Transverse colon (tissue), 4 donors: ENCODE measurements at regions not wholly inside any gene's neighbourhood (a gene's known extent, or its start where the extent isn't known, plus 50 kb on each side); places are given as distances from the start of the nearest gene placed in this dataset.

Experiments
- DNase-seq: peaks from one replicate; pipeline ENCODE4 v3.0.0-alpha.2; 2019
- H3K27ac ChIP-seq, 4 donors: fragments of 200-600 bp; sonication (generic); 2 replicates each; pipeline ENCODE4 v1.5.1; 2016 to 2018; ENCODE audit warnings: inconsistent platforms in 4 of 4
- H3K27me3 ChIP-seq: fragments of 200-600 bp; sonication (generic); 2 replicates; pipeline ENCODE4 v1.5.1; 2017; ENCODE audit warnings: inconsistent platforms
- H3K36me3 ChIP-seq, 4 donors: fragments of 200-600 bp; sonication (generic); 2 replicates each; pipeline ENCODE4 v1.5.1; 2017 to 2019; ENCODE audit warnings: inconsistent platforms in 4 of 4
- H3K4me1 ChIP-seq, 4 donors: fragments of 200-600 bp; sonication (generic); 2 replicates each; pipeline ENCODE4 v1.5.1; 2017 to 2020; ENCODE audit warnings: inconsistent platforms in 4 of 4
- H3K4me3 ChIP-seq, 4 donors: fragments of 200-600 bp; sonication (generic); 1 replicate in 1 of 4; 2 replicates in 3 of 4; pipeline versions ENCODE4 v1.5.1 to v1.6.1; 2017 to 2019; ENCODE audit warnings: inconsistent platforms in 4 of 4
- H3K9me3 ChIP-seq, 2 donors: fragments of 200-600 bp; sonication (generic); 2 replicates each; pipeline ENCODE4 v1.5.1; 2017 to 2019; ENCODE audit warnings: inconsistent platforms in 2 of 2
- CTCF ChIP-seq, 5 experiments: fragments of 200-600 bp in 3 of 5; fragments of 450-650 bp in 2 of 5; sonication (generic) in 3 of 5; IDR thresholded peaks; 1 replicate in 2 of 5; 2 replicates in 3 of 5; pipeline ENCODE4 v1.5.1; 2016 to 2017; ENCODE audit warnings: antibody characterized with exemption in 5 of 5, inconsistent platforms in 3 of 5, mild to moderate bottlenecking in 2 of 5, moderate library complexity in 1 of 5
- EP300 ChIP-seq: sonication (generic); formaldehyde crosslinking; IDR thresholded peaks from one replicate; pipeline ENCODE4 v1.6.1; 2017; ENCODE audit warnings: antibody characterized with exemption, low read depth
- POLR2A ChIP-seq: fragments of 450-650 bp; IDR thresholded peaks from one replicate; pipeline ENCODE4 v1.6.1; 2016; ENCODE audit warnings: antibody characterized with exemption, mild to moderate bottlenecking, moderate library complexity
- POLR2AphosphoS5 ChIP-seq, 3 donors: sonication (generic); formaldehyde crosslinking; IDR thresholded peaks; one replicate each; pipeline ENCODE4 v1.6.1; 2016; ENCODE audit warnings: antibody characterized with exemption in 3 of 3
- WGBS, 2 donors: methylation state at CpG; one replicate each; pipeline ENCODE4 v1.1.5; 2018; ENCODE audit warnings: low coverage in 1 of 2; 5-methylcytosine and 5-hydroxymethylcytosine counted together
- in situ Hi-C, 4 donors: fragments of 200-750 bp; cut with MboI; loops; one replicate each; pipeline versions ENCODE4 v1.15.0 to v1.15.1; 2017; ENCODE audit warnings: low sequenced_read_pairs in 3 of 4, low pct_ligation_motif_present in 1 of 4, low pct_unique_long_range_greater_than_20kb in 1 of 4
- intact Hi-C: fragments of 100-400 bp; cut with DNase I; formaldehyde crosslinking; loops from one replicate; pipeline ENCODE4 v1.15.1; 2023; ENCODE audit warnings: low total_unique reads

- DNase-seq: no peak
- no peak for TF ChIP-seq EP300
- no peak for TF ChIP-seq POLR2AphosphoS5 (IDR thresholded peaks at IDR 0.05)
- no peak for TF ChIP-seq CTCF (IDR thresholded peaks at IDR 0.05)
- TF ChIP-seq POLR2A: no peak
- no peaks in the 10 kb centered on the region for H3K4me1 ChIP-seq
- in situ Hi-C loops: no loop called here
- no peaks in the 10 kb centered on the region for H3K36me3 ChIP-seq
- H3K27me3 ChIP-seq: no peaks in the 10 kb centered on the region
- no peaks in the 10 kb centered on the region for H3K9me3 ChIP-seq
- no peak overlapping the region for H3K27ac ChIP-seq
- intact Hi-C loops: no loop called here
- no peak overlapping the region for H3K4me3 ChIP-seq
Measured at GRCh38 chr6:19375613-19376012, 461.6 kb upstream of the ID4 start.

GRCh38 chr6:19377722-19378121 is 459.4 kb upstream of the ID4 start:
- intact Hi-C loops (no loop called here), in situ Hi-C loops (no loop called here)
- Histone ChIP-seq H3K4me3 (no peak overlapping the region), H3K9me3 (no peaks in the 10 kb centered on the region), H3K27me3 (no peaks in the 10 kb centered on the region), H3K4me1 (no peaks in the 10 kb centered on the region), H3K27ac (no peak overlapping the region), H3K36me3 (no peaks in the 10 kb centered on the region)
- 20 to 58% methylated on average over 1 to 3 of the region's 3 CpGs for WGBS, 2 donors
- DNase-seq: no peak
- TF ChIP-seq POLR2AphosphoS5 (IDR thresholded peaks at IDR 0.05) (no peak), POLR2A (no peak), EP300 (no peak), CTCF (IDR thresholded peaks at IDR 0.05) (no peak)

- H3K27ac ChIP-seq: no peak overlapping the region
- intact Hi-C loops (no loop called here), in situ Hi-C loops (no loop called here)
- WGBS, 2 donors: 48 to 79% methylated on average over 2 of the region's 2 CpGs
- H3K4me1 ChIP-seq: no peaks in the 10 kb centered on the region
- H3K27me3 ChIP-seq: no peaks in the 10 kb centered on the region
- no peak for DNase-seq
- H3K36me3 ChIP-seq: no peaks in the 10 kb centered on the region
- no peak for TF ChIP-seq POLR2AphosphoS5 (IDR thresholded peaks at IDR 0.05)
- TF ChIP-seq POLR2A: no peak
- H3K9me3 ChIP-seq: no peaks in the 10 kb centered on the region
- no peak overlapping the region for H3K4me3 ChIP-seq
Measured at GRCh38 chr6:19380293-19380692, 456.9 kb upstream of the ID4 start.

- Histone ChIP-seq H3K27ac (no peak overlapping the region), H3K27me3 (no peaks in the 10 kb centered on the region), H3K4me3 (no peak overlapping the region), H3K9me3 (no peaks in the 10 kb centered on the region), H3K4me1 (no peaks in the 10 kb centered on the region), H3K36me3 (no peaks in the 10 kb centered on the region)
- intact Hi-C loops: no loop called here
- TF ChIP-seq CTCF (IDR thresholded peaks at IDR 0.05) (no peak), POLR2A (no peak), POLR2AphosphoS5 (IDR thresholded peaks at IDR 0.05) (no peak), EP300 (no peak)
- in situ Hi-C loops: no loop called here
- 17 to 83% methylated on average over 1 to 3 of the region's 3 CpGs for WGBS, 2 donors
- DNase-seq: no peak
Measured at GRCh38 chr6:19382676-19383075, 454.5 kb upstream of the ID4 start.

GRCh38 chr6:19391926-19392325 is 445.2 kb upstream of the ID4 start:
- no peak for DNase-seq
- H3K4me3 ChIP-seq: no peak overlapping the region
- in situ Hi-C loops: no loop called here
- H3K27me3 ChIP-seq: no peaks in the 10 kb centered on the region
- H3K9me3 ChIP-seq: no peaks in the 10 kb centered on the region
- TF ChIP-seq EP300 (no peak), CTCF (IDR thresholded peaks at IDR 0.05) (no peak), POLR2A (no peak), POLR2AphosphoS5 (IDR thresholded peaks at IDR 0.05) (no peak)
- H3K27ac ChIP-seq: no peak overlapping the region
- intact Hi-C loops: no loop called here
- H3K4me1 ChIP-seq: no peaks in the 10 kb centered on the region
- H3K36me3 ChIP-seq: no peaks in the 10 kb centered on the region
- WGBS, 2 donors: 55 to 74% methylated on average over 2 of the region's 2 CpGs
